Activated CD8-positive, alpha-beta T cell treated with anti-CD3 and anti-CD28 coated beads for 36 hours (primary cell): ENCODE measurements at regions not wholly inside any gene's neighbourhood (a gene's known extent, or its start where the extent isn't known, plus 50 kb on each side); places are given as distances from the start of the nearest gene placed in this dataset.
A peak's percentile ranks its signal among the peaks of the same experiment; 100 is the strongest.
"Not testable (repeated sequence)": the region's sequence is repeated elsewhere in the genome, so short reads cannot be mapped to it uniquely, and the experiment has no call there.

ENCODE experiments used
- ATAC-seq: fragments of 200-7000 bp; cut with Tn5 transposase; one replicate; pipeline ENCODE4 v1.10.0; 2021; ENCODE audit warnings: mild to moderate bottlenecking, moderate library complexity
- CTCF ChIA-PET: fragments of 350-600 bp; sonication (Branson Sonifier 250); formaldehyde crosslinking; loops from one replicate; lab custom pipeline; 2021; ENCODE audit warnings: antibody characterized with exemption; lab: Charles Lee
- POLR2A ChIA-PET: fragments of 350-600 bp; sonication (Branson Sonifier 250); formaldehyde crosslinking; loops from one replicate; lab custom pipeline; 2021; ENCODE audit warnings: antibody characterized with exemption; lab: Charles Lee
- DNase-seq: peaks from one replicate; pipeline ENCODE4 v3.0.0-alpha.2; 2020
- H3K27ac Mint-ChIP-seq: one replicate; pipeline ENCODE4 v1.8.0; 2021; ENCODE audit warnings: mild to moderate bottlenecking, mixed read lengths
- H3K27me3 Mint-ChIP-seq: one replicate; pipeline ENCODE4 v1.8.0; 2021; ENCODE audit warnings: mixed read lengths
- H3K36me3 Mint-ChIP-seq: one replicate; pipeline ENCODE4 v1.8.0; 2021; ENCODE audit warnings: low read depth, mixed read lengths
- H3K4me1 Mint-ChIP-seq: one replicate; pipeline ENCODE4 v1.8.0; 2021; ENCODE audit warnings: low read depth, mixed read lengths
- H3K4me3 Mint-ChIP-seq: one replicate; pipeline ENCODE4 v1.8.0; 2021; ENCODE audit warnings: mild to moderate bottlenecking, moderate library complexity, mixed read lengths
- H3K9me3 Mint-ChIP-seq: one replicate; pipeline ENCODE4 v1.8.0; 2021; ENCODE audit warnings: mixed read lengths
- intact Hi-C: fragments of 100-400 bp; cut with micrococcal nuclease; formaldehyde crosslinking; loops from one replicate; pipeline ENCODE4 v1.10.0; 2022
- TF ChIP-seq, protein P1 (sequence below): fragments of 200-600 bp; IDR thresholded peaks from one replicate; pipeline ENCODE4 v1.8.0; 2022; ENCODE audit warnings: antibody characterized with exemption, mild to moderate bottlenecking

DNA sequence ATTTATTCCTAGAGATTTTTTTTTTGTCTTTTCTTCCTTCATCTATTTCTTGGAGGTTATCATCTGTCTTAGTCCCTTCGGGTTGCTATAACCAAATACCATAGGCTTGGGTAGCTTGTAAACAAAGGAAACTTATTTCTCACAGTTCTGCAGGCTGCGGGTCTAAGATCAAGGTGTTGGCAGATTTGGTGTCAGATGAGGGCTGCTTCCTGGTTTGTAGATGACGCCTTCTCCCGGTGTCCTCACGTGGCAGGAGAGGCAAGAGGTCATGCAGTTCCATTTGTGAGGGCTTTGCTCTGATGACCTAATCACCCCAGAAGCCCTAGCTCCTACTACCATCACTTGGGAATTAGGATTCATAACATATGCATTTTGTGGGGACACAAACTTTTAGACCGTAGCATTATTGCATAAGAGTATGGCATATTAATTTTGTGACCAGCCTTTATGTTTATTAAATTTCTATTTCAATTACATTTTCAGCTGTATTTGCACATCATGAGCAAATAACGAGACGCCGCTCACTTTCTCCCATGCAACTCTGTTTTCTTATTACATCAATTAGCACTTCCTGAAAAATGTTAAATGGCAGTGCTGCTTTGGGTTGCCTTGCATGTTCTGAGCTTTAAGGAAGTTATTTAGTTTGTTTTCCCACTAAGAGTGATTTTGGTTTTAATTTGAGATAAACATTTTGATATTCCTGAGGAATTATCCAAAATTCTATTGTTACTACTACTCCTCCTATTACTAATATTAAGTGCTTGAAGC, 246.4 kb upstream of the HDAC4 start:
- no peak overlapping the region for H3K4me3 Mint-ChIP-seq
- POLR2A ChIA-PET: no interaction called here
- intact Hi-C loops: no loop called here
- CTCF ChIA-PET: interaction anchor here (1.0 kb wide), 1 partner anchor 344 kb away, joined by 3 read pairs; no protein-coding TSS in a partner anchor
- TF ChIP-seq, protein P1, sequence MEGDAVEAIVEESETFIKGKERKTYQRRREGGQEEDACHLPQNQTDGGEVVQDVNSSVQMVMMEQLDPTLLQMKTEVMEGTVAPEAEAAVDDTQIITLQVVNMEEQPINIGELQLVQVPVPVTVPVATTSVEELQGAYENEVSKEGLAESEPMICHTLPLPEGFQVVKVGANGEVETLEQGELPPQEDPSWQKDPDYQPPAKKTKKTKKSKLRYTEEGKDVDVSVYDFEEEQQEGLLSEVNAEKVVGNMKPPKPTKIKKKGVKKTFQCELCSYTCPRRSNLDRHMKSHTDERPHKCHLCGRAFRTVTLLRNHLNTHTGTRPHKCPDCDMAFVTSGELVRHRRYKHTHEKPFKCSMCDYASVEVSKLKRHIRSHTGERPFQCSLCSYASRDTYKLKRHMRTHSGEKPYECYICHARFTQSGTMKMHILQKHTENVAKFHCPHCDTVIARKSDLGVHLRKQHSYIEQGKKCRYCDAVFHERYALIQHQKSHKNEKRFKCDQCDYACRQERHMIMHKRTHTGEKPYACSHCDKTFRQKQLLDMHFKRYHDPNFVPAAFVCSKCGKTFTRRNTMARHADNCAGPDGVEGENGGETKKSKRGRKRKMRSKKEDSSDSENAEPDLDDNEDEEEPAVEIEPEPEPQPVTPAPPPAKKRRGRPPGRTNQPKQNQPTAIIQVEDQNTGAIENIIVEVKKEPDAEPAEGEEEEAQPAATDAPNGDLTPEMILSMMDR: no peak
- DNase-seq (no peak), ATAC-seq (no peak)
- H3K4me1 Mint-ChIP-seq: peaks cover 2% of the 10 kb centered on the region
- H3K27ac Mint-ChIP-seq: no peak overlapping the region
- peaks cover 3% of the 10 kb centered on the region for H3K9me3 Mint-ChIP-seq
- no peaks in the 10 kb centered on the region for H3K36me3 Mint-ChIP-seq
- H3K27me3 Mint-ChIP-seq: peaks cover 5% of the 10 kb centered on the region

GRCh38 chr2:239646184-239646583, 245.4 kb upstream of the HDAC4 start:
- POLR2A ChIA-PET: no interaction called here
- Mint-ChIP-seq H3K9me3 (peaks cover 3% of the 10 kb centered on the region), H3K27ac (no peak overlapping the region), H3K36me3 (no peaks in the 10 kb centered on the region), H3K4me1 (peaks cover 2% of the 10 kb centered on the region), H3K4me3 (no peak overlapping the region), H3K27me3 (peaks cover 5% of the 10 kb centered on the region)
- TF ChIP-seq, protein P1: no peak
- intact Hi-C loops: no loop called here
- ATAC-seq: no peak
- CTCF ChIA-PET: no interaction called here
- no peak for DNase-seq

DNA sequence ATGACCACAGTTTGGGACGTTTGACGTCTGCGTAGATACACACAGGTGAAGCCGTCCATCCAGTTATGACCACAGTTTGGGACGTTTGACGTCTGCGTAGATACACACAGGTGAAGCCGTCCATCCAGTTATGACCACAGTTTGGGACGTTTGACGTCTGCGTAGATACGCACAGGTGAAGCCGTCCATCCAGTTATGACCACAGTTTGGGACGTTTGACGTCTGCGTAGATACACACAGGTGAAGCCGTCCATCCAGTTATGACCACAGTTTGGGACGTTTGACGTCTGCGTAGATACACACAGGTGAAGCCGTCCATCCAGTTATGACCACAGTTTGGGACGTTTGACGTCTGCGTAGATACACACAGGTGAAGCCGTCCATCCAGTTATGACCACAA, 243.8 kb upstream of the HDAC4 start:
- ATAC-seq, DNase-seq, H3K4me1 Mint-ChIP-seq, H3K4me3 Mint-ChIP-seq, H3K36me3 Mint-ChIP-seq, H3K27ac Mint-ChIP-seq, H3K27me3 Mint-ChIP-seq, intact Hi-C loops, H3K9me3 Mint-ChIP-seq, POLR2A ChIA-PET: not testable (repeated sequence)
- CTCF ChIA-PET: interaction anchor here (0.5 kb wide), 1 partner anchor 13 kb away, joined by 3 read pairs; no protein-coding TSS in a partner anchor

GRCh38 chr2:239644011-239644410, 243.2 kb upstream of the HDAC4 start:
- Mint-ChIP-seq H3K4me3 (no peak overlapping the region), H3K27ac (no peak overlapping the region), H3K4me1 (peaks cover 2% of the 10 kb centered on the region), H3K36me3 (no peaks in the 10 kb centered on the region), H3K27me3 (peaks cover 3% of the 10 kb centered on the region), H3K9me3 (no peaks in the 10 kb centered on the region)
- ChIA-PET POLR2A (no interaction called here), CTCF (interaction anchor here (0.5 kb wide), 1 partner anchor 14 kb away, joined by 3 read pairs; no protein-coding TSS in a partner anchor)
- peak; percentile 40 for DNase-seq
- TF ChIP-seq, protein P1: no peak
- peak; percentile 60 for ATAC-seq
- intact Hi-C loops: no loop called here

GRCh38 chr2:239642406-239643004, 241.7 kb upstream of the HDAC4 start:
- no peak for ATAC-seq
- no peaks in the 10 kb centered on the region for H3K36me3 Mint-ChIP-seq
- H3K9me3 Mint-ChIP-seq: no peaks in the 10 kb centered on the region
- H3K4me3 Mint-ChIP-seq: no peak overlapping the region
- TF ChIP-seq, protein P1: no peak
- POLR2A ChIA-PET: no interaction called here
- intact Hi-C loops: no loop called here
- peaks cover 3% of the 10 kb centered on the region for H3K27me3 Mint-ChIP-seq
- CTCF ChIA-PET: no interaction called here
- H3K27ac Mint-ChIP-seq: no peak overlapping the region
- DNase-seq: no peak
- H3K4me1 Mint-ChIP-seq: peaks cover 2% of the 10 kb centered on the region

- intact Hi-C loops, H3K36me3 Mint-ChIP-seq, POLR2A ChIA-PET, DNase-seq, H3K27me3 Mint-ChIP-seq, H3K4me3 Mint-ChIP-seq, H3K27ac Mint-ChIP-seq, ATAC-seq, H3K4me1 Mint-ChIP-seq, H3K9me3 Mint-ChIP-seq, CTCF ChIA-PET: not testable (repeated sequence)
Measured at GRCh38 chr2:239641904-239642303, 241.1 kb upstream of the HDAC4 start.
